Sigmoid colon (tissue), 4 donors: ENCODE measurements at regions not wholly inside any gene's neighbourhood (a gene's known extent, or its start where the extent isn't known, plus 50 kb on each side); places are given as distances from the start of the nearest gene placed in this dataset.

ENCODE experiments used
- CTCF ChIP-seq, 4 experiments: fragments of 450-650 bp in 3 of 4; fragments of 200-600 bp in 1 of 4; IDR thresholded peaks; one replicate each; pipeline ENCODE4 v1.5.1; 2016 to 2019; ENCODE audit warnings: antibody characterized with exemption in 4 of 4, mild to moderate bottlenecking in 3 of 4, moderate library complexity in 2 of 4
- EP300 ChIP-seq, 4 donors: sonication (generic); formaldehyde crosslinking; IDR thresholded peaks; one replicate each; pipeline ENCODE4 v1.6.1; 2017; ENCODE audit warnings: antibody characterized with exemption in 4 of 4
- POLR2A ChIP-seq, 2 donors: fragments of 450-650 bp; IDR thresholded peaks; one replicate each; pipeline ENCODE4 v1.6.1; 2016; ENCODE audit warnings: antibody characterized with exemption in 2 of 2, mild to moderate bottlenecking in 2 of 2, moderate library complexity in 2 of 2
- POLR2AphosphoS5 ChIP-seq, 4 donors: sonication (generic); formaldehyde crosslinking; IDR thresholded peaks; one replicate each; pipeline ENCODE4 v1.6.1; 2017; ENCODE audit warnings: antibody characterized with exemption in 4 of 4

- TF ChIP-seq CTCF (IDR thresholded peaks at IDR 0.05) (no peak), POLR2AphosphoS5 (IDR thresholded peaks at IDR 0.05) (no peak), POLR2A (IDR thresholded peaks at IDR 0.05) (no peak), EP300 (IDR thresholded peaks at IDR 0.05) (no peak)
Measured at GRCh38 chr6:146944077-146944476, 260.1 kb upstream of the STXBP5 start.
